CD4-positive, alpha-beta T cell treated with Interleukin-4 for 1 hour (primary cell): ENCODE measurements at regions not wholly inside any gene's neighbourhood (a gene's known extent, or its start where the extent isn't known, plus 50 kb on each side); places are given as distances from the start of the nearest gene placed in this dataset.
A peak's percentile ranks its signal among the peaks of the same experiment; 100 is the strongest.
"Not testable (repeated sequence)": the region's sequence is repeated elsewhere in the genome, so short reads cannot be mapped to it uniquely, and the experiment has no call there.

Experiments
- DNase-seq, 2 donors: peaks; one replicate each; pipeline ENCODE4 v3.0.0-alpha.2; 2020 to 2022

DNA sequence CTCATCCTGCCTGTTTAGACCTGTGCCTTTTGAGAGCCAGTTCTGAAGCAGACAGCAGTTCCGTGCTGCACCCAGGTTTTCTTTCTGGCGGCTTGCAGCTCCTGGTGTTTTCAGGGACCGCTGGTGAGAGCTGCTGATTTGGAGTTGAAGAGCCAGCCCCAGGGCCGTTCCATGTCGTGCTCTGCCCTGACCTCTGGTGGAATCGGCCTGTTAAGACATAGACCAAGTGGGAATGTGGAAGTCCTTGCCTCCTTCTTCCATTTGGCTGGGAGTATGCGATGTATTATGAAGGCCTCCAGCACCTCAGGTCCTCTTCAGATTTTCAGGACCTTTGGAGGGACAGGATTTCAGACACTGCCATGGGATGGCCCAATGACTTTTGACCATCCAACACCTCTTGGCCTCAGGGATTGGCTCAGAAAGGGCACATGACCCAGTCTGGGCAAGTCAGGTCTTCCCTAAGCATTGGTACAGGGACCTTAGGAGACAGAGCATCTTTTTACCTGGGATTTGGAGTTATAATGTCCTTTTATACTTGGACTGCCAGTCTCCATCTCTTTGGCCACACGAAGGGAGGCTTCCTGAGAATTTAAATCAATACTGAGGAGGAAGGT is 136.1 kb upstream of the CLINT1 start:
- DNase-seq = peak; percentile 37 to 43

DNA sequence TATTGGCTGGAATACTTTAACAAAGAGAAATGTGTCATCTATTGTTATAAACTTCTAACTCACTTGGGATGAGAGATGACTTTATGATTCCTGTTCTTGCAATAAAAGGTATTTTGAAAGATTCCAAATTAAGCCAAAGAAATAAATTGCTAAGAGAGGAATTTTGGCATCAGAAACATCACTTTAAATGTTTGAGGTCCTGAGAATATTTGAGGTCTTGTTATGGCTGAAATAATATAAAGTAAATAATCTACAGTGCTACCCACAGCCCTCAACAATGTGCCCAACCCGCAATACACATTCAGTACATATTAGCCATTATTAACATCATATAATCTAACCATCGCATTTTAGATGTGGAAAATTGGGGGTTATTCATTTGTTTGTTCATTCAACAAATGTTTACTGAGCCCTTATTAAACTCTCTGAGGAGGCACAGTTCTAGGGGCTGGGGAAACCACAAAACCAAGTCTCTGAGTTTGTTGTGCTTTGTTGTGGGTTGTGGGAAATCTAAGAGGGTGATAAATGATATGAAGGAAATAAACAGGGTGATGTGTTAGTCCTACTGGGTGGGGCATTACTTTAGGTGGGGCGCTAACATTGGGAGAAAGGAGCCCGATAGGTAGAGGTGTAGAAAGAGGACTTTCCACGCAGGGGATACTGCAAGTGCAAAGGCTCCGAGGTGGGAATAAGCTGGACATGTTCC is 135.2 kb upstream of the CLINT1 start:
- DNase-seq = peak; percentile 21 to 70

DNA sequence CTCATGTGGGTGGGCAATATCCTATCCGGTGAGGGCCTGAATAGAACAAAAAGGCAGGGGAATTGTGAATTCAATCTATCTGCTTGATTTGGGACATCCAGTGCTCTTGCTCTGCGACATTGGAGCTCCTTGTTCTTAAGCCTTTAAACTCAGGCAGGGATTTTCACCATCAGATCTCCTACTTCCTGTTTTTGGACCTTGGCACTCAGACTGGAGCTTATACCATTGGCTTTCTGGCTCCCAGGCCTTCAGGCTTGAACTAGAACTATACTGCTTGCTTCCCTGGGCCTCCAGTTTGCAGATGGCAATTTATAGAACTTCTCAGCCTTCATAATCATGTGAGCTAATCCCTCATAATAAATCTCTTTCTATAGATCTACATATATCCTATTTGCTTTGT is 134.3 kb upstream of the CLINT1 start:
- DNase-seq = no peak

DNA sequence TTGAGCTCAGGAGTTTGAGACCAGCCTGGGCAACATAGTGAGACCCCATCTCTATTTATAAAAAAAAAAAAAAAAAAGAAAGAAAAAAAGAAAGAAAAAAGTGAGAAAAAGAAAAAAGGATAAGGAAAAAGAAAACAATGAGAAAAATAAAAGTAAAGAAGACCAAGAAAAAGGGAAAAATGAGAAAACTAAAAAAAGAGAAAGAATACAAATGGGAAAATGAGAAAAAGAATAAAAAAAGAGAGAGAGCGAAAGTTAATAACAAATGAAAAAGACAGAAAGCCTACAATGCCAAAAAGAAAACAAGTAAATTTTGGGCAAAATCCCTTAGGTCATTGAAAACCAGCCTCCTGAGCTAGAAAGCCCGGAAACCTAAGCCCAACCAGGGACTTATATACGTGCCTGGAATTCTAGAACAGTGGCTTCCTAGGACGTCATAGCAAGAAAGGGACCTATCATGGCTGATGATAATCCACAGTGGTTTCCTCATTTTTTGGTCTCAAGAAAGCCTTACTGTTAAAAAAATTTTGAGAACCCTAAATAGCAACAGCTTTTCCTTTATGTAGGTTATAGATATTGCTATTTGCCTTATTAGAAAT is 131.7 kb upstream of the CLINT1 start:
- no peak for DNase-seq

DNA sequence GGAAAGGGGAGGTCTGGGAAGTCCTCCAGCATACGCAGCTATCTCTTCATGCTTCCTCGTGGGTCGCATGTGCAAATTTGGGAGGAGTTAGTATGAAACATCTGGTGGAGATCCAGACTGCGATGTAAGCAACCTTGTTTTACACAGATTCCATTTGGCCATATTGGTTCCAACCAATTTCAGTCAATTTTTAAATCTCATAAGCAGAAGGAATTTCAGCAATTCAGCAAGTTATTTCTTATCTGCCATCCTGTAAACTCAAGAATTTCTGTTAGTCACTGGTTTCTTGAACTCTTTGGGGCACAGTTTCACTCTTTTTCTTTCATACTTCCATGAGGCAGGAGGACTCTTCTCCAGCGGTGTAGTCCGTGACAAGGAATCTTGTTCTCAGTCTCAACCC is 130.4 kb upstream of the CLINT1 start:
- no peak for DNase-seq

DNA sequence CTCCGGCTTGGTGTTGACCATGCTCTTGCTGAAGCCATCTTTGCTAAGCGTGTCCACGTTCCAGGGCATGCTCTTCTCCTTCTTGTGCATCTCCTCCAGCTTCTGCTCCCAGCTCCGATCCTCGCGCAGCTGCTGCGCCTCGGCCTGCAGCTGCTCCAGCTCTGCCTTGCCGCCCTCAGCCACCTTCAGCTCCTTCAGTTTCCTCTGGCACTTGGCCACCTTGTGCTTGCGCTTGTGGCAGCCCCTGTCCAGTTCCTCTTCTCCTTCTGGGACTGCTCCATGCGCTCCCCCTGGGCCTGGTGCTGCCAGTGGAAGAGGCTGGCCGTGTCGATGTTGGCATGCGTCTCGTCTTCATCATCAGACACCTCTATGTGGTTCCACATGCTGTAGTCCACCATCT is 128.3 kb upstream of the CLINT1 start:
- no peak for DNase-seq

DNA sequence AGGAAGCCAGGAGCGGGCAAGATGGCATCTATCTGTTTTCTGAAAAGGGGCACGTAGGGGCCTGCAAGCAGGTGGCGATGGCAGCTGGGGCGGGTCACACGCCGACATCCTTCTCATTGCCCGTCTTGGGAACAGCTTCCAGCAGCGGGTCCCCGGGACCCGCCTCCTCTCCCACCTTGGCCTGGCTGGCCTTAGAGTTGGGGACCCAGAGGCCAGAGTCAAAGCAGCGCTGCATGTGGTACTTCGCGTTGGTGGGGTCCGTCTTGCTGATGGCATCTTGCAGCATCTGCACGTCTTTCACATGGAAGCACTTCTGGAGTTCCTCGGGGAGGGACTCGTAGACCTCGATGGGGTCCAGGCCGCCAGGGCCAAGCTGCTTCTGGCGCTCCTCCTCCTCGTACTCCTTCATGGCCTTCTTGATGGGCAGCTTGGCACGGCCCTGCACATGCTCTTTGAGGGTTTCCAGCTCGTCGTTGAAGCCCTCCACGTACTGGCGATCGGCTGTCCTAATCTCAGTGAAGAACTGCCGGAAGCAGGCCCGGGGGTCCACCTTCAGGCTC is 127.6 kb upstream of the CLINT1 start:
- no peak for DNase-seq

DNA sequence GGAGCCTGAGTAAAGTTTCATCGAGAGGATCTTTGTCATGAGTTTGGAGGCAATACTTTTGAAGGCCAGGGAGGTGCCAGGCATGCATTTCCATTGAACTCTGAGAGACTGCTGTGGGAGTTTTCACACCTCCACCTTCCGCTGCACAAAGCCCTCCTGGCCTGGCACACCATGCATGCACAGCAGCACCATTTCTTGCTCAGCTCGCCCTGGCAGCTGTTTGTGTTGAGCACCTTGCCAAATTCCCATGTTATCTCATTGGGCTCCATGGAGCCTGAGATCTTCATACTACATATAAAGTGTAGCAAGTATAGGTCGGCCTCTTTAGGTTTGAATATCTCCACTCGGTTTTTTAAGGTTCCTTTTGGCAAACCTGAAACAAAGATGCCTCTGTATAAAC is 125.7 kb upstream of the CLINT1 start:
- no peak for DNase-seq

DNA sequence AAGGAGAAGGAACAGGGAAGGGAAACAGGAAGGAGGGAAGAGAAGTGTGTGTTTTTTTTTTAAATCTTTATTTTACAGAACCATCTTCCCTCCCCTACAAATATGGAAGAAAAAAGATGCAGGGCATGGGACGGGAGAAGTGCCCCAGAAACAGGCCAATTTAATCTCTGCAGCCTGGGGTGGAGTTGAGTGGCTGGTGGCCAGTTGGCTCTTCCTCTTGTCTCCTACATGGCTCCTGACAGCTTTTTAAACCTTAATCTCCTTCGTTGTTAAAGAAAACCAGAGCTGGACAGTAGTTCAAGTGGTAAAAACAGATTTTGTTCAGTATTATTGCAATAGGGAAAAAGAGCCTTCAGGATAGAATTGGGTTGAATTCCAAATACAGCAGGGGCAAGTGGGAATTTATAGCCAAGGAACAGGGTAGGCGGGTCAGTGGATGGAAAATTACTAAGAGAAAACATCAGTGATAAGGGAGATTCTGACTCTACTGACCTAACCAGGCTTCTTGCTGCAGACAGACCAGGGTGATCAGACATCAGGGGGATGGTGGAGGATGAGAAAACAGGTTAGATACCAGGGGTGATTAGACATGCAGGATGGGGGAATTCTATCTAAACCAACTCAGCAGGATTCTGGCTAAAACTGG is 125.1 kb upstream of the CLINT1 start:
- DNase-seq = no peak

DNA sequence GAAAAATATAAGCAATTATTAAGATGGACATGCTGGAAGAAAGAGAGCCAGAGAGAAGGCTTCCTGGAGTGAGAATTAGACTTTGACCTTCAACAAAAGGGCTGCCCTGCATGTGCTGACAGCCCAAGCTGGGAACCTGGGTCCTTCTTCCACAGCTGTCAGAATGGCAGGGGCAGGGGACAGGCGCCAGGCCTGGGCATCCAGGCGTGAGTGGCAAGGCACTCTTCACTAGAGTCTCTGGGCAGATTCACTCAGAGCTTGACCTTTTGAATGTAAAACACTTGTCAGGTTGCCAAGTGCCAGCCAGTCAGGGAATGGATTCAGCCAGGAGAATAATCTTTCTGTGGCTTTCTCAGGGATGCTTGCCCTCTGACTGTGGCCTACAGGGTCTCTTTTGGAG is 119.1 kb upstream of the CLINT1 start:
- DNase-seq = no peak

DNA sequence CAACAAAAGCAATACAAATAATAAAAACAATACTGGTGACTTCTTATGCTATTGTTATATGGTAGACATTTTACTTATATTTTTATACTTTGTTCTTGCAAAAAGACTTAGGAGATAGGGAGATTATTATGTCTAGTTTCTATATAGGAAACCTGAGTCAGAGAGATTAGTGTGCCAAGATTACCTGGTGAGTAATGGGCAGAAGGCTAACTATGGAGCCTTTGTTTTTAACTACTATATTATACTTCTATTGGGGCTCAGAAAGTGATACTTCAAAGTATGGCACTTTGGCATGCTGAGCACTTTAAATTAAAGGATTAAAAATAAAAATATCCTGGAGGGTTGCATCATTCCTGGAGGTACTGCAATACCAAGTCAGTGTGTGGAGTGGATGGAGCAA is 117.5 kb upstream of the CLINT1 start:
- no peak for DNase-seq

DNA sequence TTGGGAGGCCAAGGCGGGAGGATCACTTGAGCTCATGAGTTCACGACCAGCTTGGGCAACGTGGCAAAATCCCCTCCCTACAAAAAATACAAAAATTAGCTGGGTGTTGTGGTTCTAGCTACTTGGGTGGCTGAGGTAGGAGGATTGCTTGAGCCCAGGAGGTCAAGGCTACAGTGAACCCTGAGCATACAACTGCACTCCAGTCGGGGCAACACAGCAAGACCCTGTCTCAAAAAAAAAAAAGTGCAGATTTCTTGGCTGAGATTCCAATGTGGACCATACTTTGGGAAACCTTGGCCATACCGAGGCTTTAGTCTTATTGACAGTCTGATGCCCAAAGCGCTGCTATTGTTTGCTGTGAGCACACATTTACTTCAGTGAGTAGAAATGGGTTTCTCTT is 113.6 kb upstream of the CLINT1 start:
- no peak for DNase-seq

DNA sequence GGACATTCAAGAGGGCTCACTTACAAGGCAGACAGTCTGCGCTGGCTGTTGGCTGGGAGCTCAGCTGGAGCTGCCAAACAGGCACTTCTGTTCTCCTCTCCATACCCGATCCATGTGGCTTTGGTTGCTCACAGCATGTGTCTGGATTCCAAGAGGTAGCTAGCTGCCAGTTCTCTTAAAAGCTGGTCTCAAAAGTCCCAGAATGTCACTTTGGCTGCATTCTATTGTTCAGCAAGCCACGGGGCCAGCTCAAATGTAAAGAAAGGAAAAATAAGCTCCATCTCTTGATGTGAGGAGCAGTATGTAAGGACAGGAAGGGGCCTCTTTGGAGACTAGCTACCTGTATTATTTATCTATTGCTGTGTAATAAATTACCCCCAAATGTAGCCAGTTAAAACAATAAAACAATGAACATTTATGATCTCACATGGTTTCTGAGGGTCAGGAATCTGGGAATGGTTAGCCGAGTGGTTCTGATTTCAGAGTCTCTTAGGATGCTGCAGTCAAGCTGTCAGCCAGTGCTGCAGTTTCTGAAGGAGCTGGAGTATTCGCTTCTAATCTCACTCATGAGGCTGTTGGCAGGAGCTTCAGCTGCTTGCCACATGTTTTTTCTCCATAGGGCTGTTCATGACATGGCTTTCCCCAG is 112.7 kb upstream of the CLINT1 start:
- no peak for DNase-seq

DNA sequence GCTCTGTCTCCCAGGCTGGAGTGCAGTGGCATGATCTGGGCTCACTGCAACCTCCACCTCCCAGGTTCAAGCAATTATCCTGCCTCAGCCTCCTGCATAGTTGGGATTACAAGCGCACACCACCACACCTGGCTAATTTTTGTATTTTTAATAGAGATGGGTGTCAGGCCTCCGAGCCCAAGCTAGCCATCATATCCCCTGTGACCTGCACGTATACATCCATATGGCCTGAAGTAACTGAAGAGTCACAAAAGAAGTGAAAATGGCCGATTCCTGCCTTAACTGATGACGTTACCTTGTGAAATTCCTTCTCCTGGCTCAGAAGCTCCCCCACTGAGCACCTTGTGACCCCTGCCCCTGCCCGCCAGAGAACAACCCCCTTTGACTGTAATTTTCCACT is 109.6 kb upstream of the CLINT1 start:
- DNase-seq = not testable (repeated sequence)

DNA sequence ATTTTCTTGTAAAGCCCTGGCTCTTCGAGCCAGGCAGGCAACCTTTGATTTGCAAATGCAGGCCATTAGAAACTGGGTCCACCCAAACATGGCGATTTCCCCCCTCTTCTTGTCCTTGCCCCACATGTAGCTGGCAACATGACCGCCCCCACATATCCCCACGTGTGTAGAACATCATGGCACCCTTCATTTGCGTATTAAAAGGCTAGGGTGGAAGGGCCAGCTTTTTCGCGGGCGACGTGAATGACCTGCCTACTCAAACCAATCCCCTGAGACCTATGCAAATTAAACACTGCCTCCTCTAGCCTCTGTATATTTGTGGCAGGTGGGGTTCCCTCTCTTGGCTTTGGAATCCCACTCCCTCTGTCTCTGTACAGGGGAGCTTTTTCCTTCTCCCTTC is 107.0 kb upstream of the CLINT1 start:
- DNase-seq = no peak

DNA sequence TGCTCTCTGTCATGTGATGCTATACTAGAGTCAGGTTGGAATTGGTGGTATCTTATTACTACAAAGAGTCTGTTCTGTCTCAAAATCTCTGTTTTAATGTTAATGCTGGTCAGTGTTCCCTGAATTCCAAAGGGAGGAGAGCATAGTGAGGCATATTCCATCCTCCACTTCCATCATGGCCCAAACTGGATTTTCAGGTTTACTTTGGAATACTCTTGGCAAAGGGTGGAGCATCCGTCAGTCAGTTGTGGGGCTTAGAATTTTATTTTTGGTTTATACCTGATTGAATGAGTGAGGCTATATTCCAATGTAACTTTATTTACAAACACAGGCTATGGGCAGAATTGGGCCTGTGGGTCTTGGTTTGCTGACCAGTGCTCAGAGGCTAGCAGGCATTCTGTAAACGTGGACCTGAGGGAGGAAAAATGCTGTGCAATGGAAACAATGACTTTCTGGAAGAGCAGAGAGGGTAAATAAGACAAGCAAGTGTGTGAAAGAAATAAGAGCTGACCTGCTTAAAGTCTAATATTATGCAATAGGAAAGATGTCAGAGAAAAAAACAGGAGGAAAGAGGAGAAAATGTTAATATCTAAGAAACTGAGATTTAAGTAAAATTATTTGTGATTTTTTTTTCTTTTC is 106.2 kb upstream of the CLINT1 start:
- DNase-seq = no peak

DNA sequence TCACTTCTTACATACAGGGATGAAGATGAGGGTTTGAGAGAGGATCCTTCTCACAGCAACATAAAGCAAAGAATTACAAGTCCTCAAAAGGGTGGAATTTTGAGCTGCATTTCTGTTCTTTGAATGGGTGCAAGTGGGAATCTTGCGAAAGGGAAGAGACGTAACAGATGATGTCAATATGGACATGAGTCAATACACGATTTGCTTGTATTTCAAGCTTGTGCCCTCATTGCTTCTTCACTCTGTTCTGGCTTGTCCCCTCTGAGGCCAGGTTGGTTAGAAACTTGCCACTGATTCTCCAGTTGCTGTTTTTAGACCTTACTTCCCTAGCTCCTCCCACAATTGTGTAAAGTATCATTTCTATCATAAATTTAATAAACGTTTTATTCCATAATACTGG is 104.8 kb upstream of the CLINT1 start:
- no peak for DNase-seq

DNA sequence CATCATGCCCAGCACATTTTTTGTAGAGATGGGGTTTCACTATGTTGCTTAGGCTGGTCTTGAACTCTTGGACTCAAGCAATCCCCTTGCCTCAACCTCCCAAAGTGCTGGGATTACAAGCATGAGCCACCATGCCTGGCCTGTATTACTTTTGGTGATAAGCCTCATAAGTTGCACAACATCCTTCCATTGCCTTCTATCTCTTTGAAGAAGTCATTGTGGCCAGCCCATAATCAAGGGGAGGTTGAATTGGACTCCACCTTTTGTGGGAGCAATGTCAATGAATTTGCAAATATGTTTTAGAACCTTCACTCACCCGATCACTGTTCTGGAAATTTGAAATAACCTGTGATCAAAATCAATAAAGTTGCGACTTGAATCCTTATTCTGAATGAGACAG is 104.3 kb upstream of the CLINT1 start:
- no peak for DNase-seq

DNA sequence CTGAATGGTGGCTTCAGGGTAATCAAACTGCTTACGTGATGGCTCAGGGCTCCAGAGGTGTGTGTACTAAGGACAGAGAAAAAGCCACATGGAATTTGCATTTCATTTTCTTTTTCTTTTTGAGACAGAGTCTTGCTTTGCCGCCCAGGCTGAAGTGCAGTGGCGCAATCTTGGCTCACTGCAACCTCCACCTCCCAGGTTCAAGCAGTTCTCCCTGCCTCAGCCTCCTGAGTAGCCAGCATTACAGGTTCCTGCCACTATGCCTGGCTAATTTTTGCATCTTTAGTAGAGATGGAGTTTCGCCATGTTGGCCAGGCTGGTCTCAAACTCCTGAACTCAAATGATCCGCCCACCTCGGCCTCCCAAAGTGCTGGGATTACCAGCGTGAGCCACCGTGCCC is 103.7 kb upstream of the CLINT1 start:
- not testable (repeated sequence) for DNase-seq

DNA sequence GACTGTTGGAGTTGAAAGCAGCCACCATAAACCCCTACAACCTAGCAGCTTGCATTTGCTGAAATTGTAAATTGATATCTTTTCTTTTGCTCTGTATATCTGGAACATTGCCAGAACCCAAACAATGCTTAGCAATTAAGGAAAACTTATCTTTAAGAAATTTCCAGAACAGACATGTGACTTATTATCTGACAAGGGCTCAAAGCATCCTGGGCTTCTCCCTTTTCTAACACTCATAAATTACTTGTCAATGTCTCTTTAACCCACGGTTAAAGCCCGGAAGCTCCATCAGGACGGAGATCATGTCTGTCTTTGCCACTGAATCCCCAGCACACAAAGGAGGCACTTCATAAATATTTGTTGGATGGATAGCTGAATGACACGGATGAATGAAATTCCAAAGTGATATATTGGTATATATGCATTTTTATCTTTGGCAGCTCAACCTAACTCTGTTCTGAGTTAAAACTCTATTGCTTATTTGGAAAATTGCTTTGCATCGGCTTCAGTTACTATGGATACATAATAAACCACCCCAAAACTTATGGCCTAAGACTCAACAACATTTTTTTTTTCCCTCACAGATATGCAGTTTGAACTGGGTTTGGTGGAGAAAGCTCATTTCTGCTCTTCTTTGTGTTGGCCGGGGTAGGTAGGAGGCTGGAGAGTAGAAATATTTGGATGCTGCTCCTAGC is 103.1 kb upstream of the CLINT1 start:
- DNase-seq = no peak

DNA sequence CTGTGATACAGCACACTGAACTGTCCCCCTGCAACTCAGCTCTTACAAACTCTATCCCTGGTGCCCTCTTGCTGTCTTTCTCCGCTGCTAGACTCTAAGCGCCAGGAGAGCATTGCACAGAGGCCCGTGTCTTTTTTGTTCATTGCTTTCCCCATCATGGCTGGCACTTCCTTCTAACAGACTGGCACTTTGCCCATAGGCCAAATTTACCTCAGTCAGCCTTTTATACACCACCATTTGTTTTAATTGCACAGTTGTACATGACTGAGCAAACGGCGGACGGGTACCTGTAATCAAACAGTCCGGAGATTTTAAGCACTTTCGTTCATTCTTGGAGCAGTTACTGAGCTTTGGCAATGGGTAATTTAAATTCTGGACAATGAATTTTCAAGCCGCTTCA is 102.2 kb upstream of the CLINT1 start:
- no peak for DNase-seq

DNA sequence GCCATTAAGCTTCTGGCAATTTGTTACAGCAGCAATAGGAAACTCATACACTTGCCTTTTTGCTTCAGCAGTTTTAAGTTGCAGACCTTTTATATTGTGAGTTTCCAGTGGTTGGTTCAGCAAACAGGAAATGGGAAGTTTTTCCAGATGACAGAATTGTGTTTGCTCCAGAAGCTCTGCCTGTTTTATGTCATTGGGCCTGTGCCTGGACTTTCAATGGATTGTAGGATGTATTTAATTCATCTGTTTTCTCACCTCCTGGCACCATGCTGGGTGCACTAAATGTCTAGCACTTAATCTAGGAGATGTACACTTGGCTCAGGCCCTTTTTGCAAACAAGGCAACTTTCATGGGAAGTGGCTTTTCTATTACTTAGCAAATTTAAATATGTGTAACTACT is 100.4 kb upstream of the CLINT1 start:
- no peak for DNase-seq
